NCI-H1092 treated with DMSO at 0.1 percent for 48 hours (cell line): ENCODE measurements at regions not wholly inside any gene's neighbourhood (a gene's known extent, or its start where the extent isn't known, plus 50 kb on each side); places are given as distances from the start of the nearest gene placed in this dataset.

Experiments used
- DNase-seq: peaks from one replicate; lab custom pipeline; 2025; lab: John Stamatoyannopoulos, UW

GRCh38 chr1:230515451-230516145 lies 89.5 kb upstream of the PGBD5 start:
- DNase-seq, result no peak

- no peak for DNase-seq
Measured at GRCh38 chr1:230510496-230510895, 84.4 kb upstream of the PGBD5 start.

GRCh38 chr1:230509281-230509977 lies 83.3 kb upstream of the PGBD5 start:
- no peak for DNase-seq

GRCh38 chr1:230507666-230508402 lies 81.7 kb upstream of the PGBD5 start:
- DNase-seq, result peak; percentile 9

GRCh38 chr1:230507236-230507635 lies 81.1 kb upstream of the PGBD5 start:
- no peak for DNase-seq

GRCh38 chr1:230506451-230506850 lies 80.3 kb upstream of the PGBD5 start:
- DNase-seq, result no peak

- DNase-seq, result no peak
Measured at GRCh38 chr1:230504310-230504709, 78.2 kb upstream of the PGBD5 start.

- no peak for DNase-seq
Measured at GRCh38 chr1:230503726-230504125, 77.6 kb upstream of the PGBD5 start.

GRCh38 chr1:230502996-230503395 lies 76.9 kb upstream of the PGBD5 start:
- DNase-seq, result no peak

- no peak for DNase-seq
Measured at GRCh38 chr1:230502306-230502705, 76.2 kb upstream of the PGBD5 start.

GRCh38 chr1:230501849-230502248 lies 75.7 kb upstream of the PGBD5 start:
- no peak for DNase-seq

GRCh38 chr1:230501242-230501641 lies 75.1 kb upstream of the PGBD5 start:
- DNase-seq, result no peak

- no peak for DNase-seq
Measured at GRCh38 chr1:230500063-230500462, 73.9 kb upstream of the PGBD5 start.

- DNase-seq, result no peak
Measured at GRCh38 chr1:230499496-230499895, 73.4 kb upstream of the PGBD5 start.

GRCh38 chr1:230498704-230499103 lies 72.6 kb upstream of the PGBD5 start:
- peak; percentile 75 for DNase-seq

- DNase-seq, result no peak
Measured at GRCh38 chr1:230496451-230496850, 70.3 kb upstream of the PGBD5 start.

- DNase-seq, result no peak
Measured at GRCh38 chr1:230495891-230496385, 69.8 kb upstream of the PGBD5 start.

- DNase-seq, result peak; percentile 20
Measured at GRCh38 chr1:230495076-230495475, 68.9 kb upstream of the PGBD5 start.

- DNase-seq, result no peak
Measured at GRCh38 chr1:230494514-230494913, 68.4 kb upstream of the PGBD5 start.

GRCh38 chr1:230494026-230494425 lies 67.9 kb upstream of the PGBD5 start:
- no peak for DNase-seq

- DNase-seq, result no peak
Measured at GRCh38 chr1:230493264-230493663, 67.1 kb upstream of the PGBD5 start.

- DNase-seq, result no peak
Measured at GRCh38 chr1:230490436-230490835, 64.3 kb upstream of the PGBD5 start.
